ENCODE measurements at regions not wholly inside any gene's neighbourhood (a gene's known extent, or its start where the extent isn't known, plus 50 kb on each side); places are given as distances from the start of the nearest gene placed in this dataset.

- H3K27me3 ChIP-seq (ENCODE audit: insufficient read depth, low read length, poor library complexity, severe bottlenecking): no peaks in the 10 kb centered on the region
- Mint-ChIP-seq H3K27me3 (no peaks in the 10 kb centered on the region), H3K27ac (no peak overlapping the region), H3K9me3 (peaks cover 0 to 9% (median 0%) of the 10 kb centered on the region in 5 donors), H3K4me1 (peaks cover 0 to 4% (median 0%) of the 10 kb centered on the region in 3 donors), H3K4me3 (no peak overlapping the region), H3K36me3 (no peaks in the 10 kb centered on the region)
- POLR2A ChIA-PET: no interaction called here
- CTCF ChIA-PET: interaction anchor here (1.1 kb wide), 1 partner anchor 10 kb away, joined by 4 read pairs; no protein-coding TSS in a partner anchor
- H3K36me3 ChIP-seq (ENCODE audit: insufficient read depth, low read length): no peaks in the 10 kb centered on the region
- peak in 3 of 5 donors; percentile 8 to 46 (median 10) for DNase-seq
- no peaks in the 10 kb centered on the region for H3K9me3 ChIP-seq (ENCODE audit: low read length)
- no peak overlapping the region for H3K27ac ChIP-seq (ENCODE audit: low read depth, low read length)
- H3K4me1 ChIP-seq (ENCODE audit: insufficient read depth, low read length): no peaks in the 10 kb centered on the region
- no peak overlapping the region for H3K4me3 ChIP-seq (ENCODE audit: low read length)
These were observed 233.3 kb upstream of the PPFIA2 start for GRCh38 chr12:81992461-81992860.

DNA sequence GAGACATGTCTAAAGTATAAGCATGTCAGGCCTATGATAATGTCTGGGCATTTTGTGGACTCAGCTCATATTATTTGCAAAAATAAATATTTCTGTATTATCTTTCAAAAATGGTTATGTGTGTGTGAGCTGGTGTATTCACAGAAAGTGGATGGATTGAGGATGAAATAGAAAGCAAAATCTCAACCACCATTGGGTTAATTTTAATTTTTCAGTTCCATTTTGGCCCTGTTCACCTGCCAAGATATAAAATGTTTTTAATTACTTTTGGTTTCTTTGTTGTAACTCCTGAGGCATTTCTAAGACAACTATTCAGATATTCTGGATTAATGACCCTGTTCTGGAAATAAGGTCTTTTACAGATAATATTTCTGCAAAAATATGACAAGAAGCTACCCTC lies 232.7 kb upstream of the PPFIA2 start:
- DNase-seq: no peak
- H3K27ac Mint-ChIP-seq: no peak overlapping the region
- Histone ChIP-seq H3K27ac (ENCODE audit: low read depth, low read length) (no peak overlapping the region), H3K4me3 (ENCODE audit: low read length) (no peak overlapping the region), H3K27me3 (ENCODE audit: insufficient read depth, low read length, poor library complexity, severe bottlenecking) (no peaks in the 10 kb centered on the region), H3K4me1 (ENCODE audit: insufficient read depth, low read length) (no peaks in the 10 kb centered on the region), H3K9me3 (ENCODE audit: low read length) (no peaks in the 10 kb centered on the region), H3K36me3 (ENCODE audit: insufficient read depth, low read length) (no peaks in the 10 kb centered on the region)
- no peaks in the 10 kb centered on the region for H3K36me3 Mint-ChIP-seq
- CTCF ChIA-PET: interaction anchor here (1.1 kb wide), 1 partner anchor 11 kb away, joined by 4 read pairs; no protein-coding TSS in a partner anchor
- H3K27me3 Mint-ChIP-seq: no peaks in the 10 kb centered on the region
- POLR2A ChIA-PET: no interaction called here
- peaks cover 0 to 9% (median 0%) of the 10 kb centered on the region in 5 donors for H3K9me3 Mint-ChIP-seq
- no peak overlapping the region for H3K4me3 Mint-ChIP-seq
- H3K4me1 Mint-ChIP-seq: peaks cover 0 to 4% (median 0%) of the 10 kb centered on the region in 3 donors

- no peaks in the 10 kb centered on the region for H3K27me3 ChIP-seq (ENCODE audit: insufficient read depth, low read length, poor library complexity, severe bottlenecking)
- Mint-ChIP-seq H3K36me3 (no peaks in the 10 kb centered on the region), H3K27ac (no peak overlapping the region), H3K27me3 (no peaks in the 10 kb centered on the region), H3K4me3 (no peak overlapping the region), H3K4me1 (peaks cover 0 to 4% (median 0%) of the 10 kb centered on the region in 3 donors), H3K9me3 (peaks cover 0 to 9% (median 2%) of the 10 kb centered on the region in 5 donors)
- CTCF ChIA-PET: no interaction called here
- no peaks in the 10 kb centered on the region for H3K36me3 ChIP-seq (ENCODE audit: insufficient read depth, low read length)
- H3K4me3 ChIP-seq (ENCODE audit: low read length): no peak overlapping the region
- DNase-seq: no peak
- no peaks in the 10 kb centered on the region for H3K9me3 ChIP-seq (ENCODE audit: low read length)
- H3K4me1 ChIP-seq (ENCODE audit: insufficient read depth, low read length): no peaks in the 10 kb centered on the region
- H3K27ac ChIP-seq (ENCODE audit: low read depth, low read length): no peak overlapping the region
- POLR2A ChIA-PET: no interaction called here
These were observed 229.2 kb upstream of the PPFIA2 start for GRCh38 chr12:81988362-81988761.

- CTCF ChIA-PET: no interaction called here
- no peak overlapping the region for H3K4me3 Mint-ChIP-seq
- POLR2A ChIA-PET: no interaction called here
These were observed 228.2 kb upstream of the PPFIA2 start for GRCh38 chr12:81987371-81987770.

DNA sequence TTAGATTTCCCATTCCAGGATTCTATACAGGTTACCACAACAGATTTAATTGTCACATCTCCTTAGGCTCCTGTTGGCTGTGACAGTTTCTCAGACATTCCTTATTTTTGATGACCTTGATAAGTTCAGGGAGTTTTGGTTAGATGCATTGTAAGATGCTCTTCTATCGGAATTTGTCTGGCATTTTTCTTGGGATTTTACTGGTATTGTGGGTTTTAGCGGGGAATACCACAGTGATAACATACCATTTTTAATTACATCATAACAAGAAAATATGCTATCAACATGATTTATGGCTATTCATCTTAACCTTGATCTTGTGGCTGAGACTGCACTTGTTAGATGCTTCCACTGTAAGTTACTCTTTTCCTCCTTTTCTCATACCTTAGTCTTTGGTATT lies 217.5 kb upstream of the PPFIA2 start:
- no peaks in the 10 kb centered on the region for H3K27me3 Mint-ChIP-seq

More at GRCh38 chr12:81987371-81987770, 228.2 kb upstream of the PPFIA2 start:
- Mint-ChIP-seq H3K36me3 (no peaks in the 10 kb centered on the region), H3K27me3 (no peaks in the 10 kb centered on the region), H3K27ac (no peak overlapping the region), H3K9me3 (peaks cover 0 to 6% (median 2%) of the 10 kb centered on the region in 5 donors), H3K4me1 (peaks cover 0 to 1% (median 0%) of the 10 kb centered on the region in 3 donors)
- DNase-seq: no peak
- H3K4me3 ChIP-seq (ENCODE audit: low read length): no peak overlapping the region
- no peaks in the 10 kb centered on the region for H3K36me3 ChIP-seq (ENCODE audit: insufficient read depth, low read length)
- H3K27me3 ChIP-seq (ENCODE audit: insufficient read depth, low read length, poor library complexity, severe bottlenecking): no peaks in the 10 kb centered on the region
- H3K4me1 ChIP-seq (ENCODE audit: insufficient read depth, low read length): no peaks in the 10 kb centered on the region
- H3K9me3 ChIP-seq (ENCODE audit: low read length): no peaks in the 10 kb centered on the region
- no peak overlapping the region for H3K27ac ChIP-seq (ENCODE audit: low read depth, low read length)

GRCh38 chr12:81974762-81975161 lies 215.6 kb upstream of the PPFIA2 start:
- Mint-ChIP-seq H3K4me3 (no peak overlapping the region), H3K36me3 (peaks cover 0 to 19% (median 0%) of the 10 kb centered on the region in 3 donors)
- POLR2A ChIA-PET: no interaction called here

More for the DNA sequence above, 217.5 kb upstream of the PPFIA2 start:
- H3K36me3 ChIP-seq (ENCODE audit: insufficient read depth, low read length): no peaks in the 10 kb centered on the region
- peaks cover 0 to 18% (median 0%) of the 10 kb centered on the region in 3 donors for H3K36me3 Mint-ChIP-seq
- H3K4me1 ChIP-seq (ENCODE audit: insufficient read depth, low read length): no peaks in the 10 kb centered on the region
- ChIA-PET POLR2A (no interaction called here), CTCF (no interaction called here)
- H3K4me3 ChIP-seq (ENCODE audit: low read length): no peak overlapping the region
- H3K4me3 Mint-ChIP-seq: no peak overlapping the region
- no peak overlapping the region for H3K27ac ChIP-seq (ENCODE audit: low read depth, low read length)
- no peaks in the 10 kb centered on the region for H3K4me1 Mint-ChIP-seq
- H3K27ac Mint-ChIP-seq: no peak overlapping the region
- H3K27me3 ChIP-seq (ENCODE audit: insufficient read depth, low read length, poor library complexity, severe bottlenecking): no peaks in the 10 kb centered on the region
- H3K9me3 ChIP-seq (ENCODE audit: low read length): no peaks in the 10 kb centered on the region
- no peak for DNase-seq
- H3K9me3 Mint-ChIP-seq: peaks cover 0 to 12% (median 2%) of the 10 kb centered on the region in 5 donors

DNA sequence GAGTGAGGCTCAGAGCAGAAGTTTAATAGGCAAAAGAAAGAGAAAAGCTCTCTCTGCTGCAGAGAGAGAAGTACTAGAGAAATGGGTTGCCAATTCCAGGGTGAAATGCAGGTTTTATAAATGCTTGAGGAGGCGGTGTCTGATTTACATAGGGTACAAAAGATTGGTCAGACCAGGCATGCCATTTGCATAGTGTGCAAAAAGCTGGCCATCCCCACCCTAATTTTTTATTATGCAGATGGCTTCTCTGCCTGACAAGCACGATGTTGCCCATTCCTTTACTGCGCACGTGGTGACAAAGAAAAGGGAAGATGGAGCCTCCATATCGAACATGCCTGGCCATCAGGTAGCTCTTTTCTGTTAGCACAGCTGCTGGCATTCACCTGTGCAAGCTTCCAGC lies 209.3 kb upstream of the PPFIA2 start:
- H3K27ac Mint-ChIP-seq: no peak overlapping the region
- CTCF ChIA-PET: no interaction called here

More at GRCh38 chr12:81974762-81975161, 215.6 kb upstream of the PPFIA2 start:
- Mint-ChIP-seq H3K27me3 (no peaks in the 10 kb centered on the region), H3K4me1 (no peaks in the 10 kb centered on the region), H3K27ac (no peak overlapping the region), H3K9me3 (peaks cover 0 to 7% (median 2%) of the 10 kb centered on the region in 5 donors)
- Histone ChIP-seq H3K4me1 (ENCODE audit: insufficient read depth, low read length) (no peaks in the 10 kb centered on the region), H3K4me3 (ENCODE audit: low read length) (no peak overlapping the region), H3K36me3 (ENCODE audit: insufficient read depth, low read length) (no peaks in the 10 kb centered on the region), H3K9me3 (ENCODE audit: low read length) (no peaks in the 10 kb centered on the region), H3K27me3 (ENCODE audit: insufficient read depth, low read length, poor library complexity, severe bottlenecking) (no peaks in the 10 kb centered on the region), H3K27ac (ENCODE audit: low read depth, low read length) (no peak overlapping the region)
- CTCF ChIA-PET: no interaction called here
- no peak for DNase-seq

DNA sequence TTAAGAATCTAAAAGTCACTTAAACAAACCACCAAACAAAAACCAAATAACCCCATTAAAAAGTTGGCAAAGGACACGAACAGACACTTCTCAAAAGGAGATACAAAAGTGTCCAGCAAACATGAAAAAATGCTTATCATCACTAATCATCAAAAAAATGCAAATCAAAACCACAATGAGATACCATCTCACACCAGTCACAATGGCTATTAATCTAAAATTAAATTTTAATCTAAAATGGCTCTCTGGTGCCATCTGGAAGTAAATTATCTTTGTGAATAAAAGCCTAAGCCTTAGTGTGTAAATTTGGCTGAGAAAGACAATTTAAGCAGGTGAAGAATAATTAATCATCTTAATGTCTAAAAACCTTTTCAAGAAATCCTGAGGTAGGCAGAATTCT lies 204.5 kb upstream of the PPFIA2 start:
- no peaks in the 10 kb centered on the region for H3K27me3 Mint-ChIP-seq
- H3K36me3 ChIP-seq (ENCODE audit: insufficient read depth, low read length): no peaks in the 10 kb centered on the region
- H3K4me1 Mint-ChIP-seq: no peaks in the 10 kb centered on the region
- H3K4me1 ChIP-seq (ENCODE audit: insufficient read depth, low read length): no peaks in the 10 kb centered on the region
- no peaks in the 10 kb centered on the region for H3K36me3 Mint-ChIP-seq
- no peak overlapping the region for H3K4me3 ChIP-seq (ENCODE audit: low read length)
- H3K27ac ChIP-seq (ENCODE audit: low read depth, low read length): no peak overlapping the region
- H3K4me3 Mint-ChIP-seq: no peak overlapping the region
- H3K9me3 Mint-ChIP-seq: peaks cover 0 to 3% (median 0%) of the 10 kb centered on the region in 5 donors
- no peaks in the 10 kb centered on the region for H3K9me3 ChIP-seq (ENCODE audit: low read length)
- no peak for DNase-seq
- ChIA-PET CTCF (no interaction called here), POLR2A (no interaction called here)
- H3K27me3 ChIP-seq (ENCODE audit: insufficient read depth, low read length, poor library complexity, severe bottlenecking): no peaks in the 10 kb centered on the region
- H3K27ac Mint-ChIP-seq: no peak overlapping the region

More for the DNA sequence above, 209.3 kb upstream of the PPFIA2 start:
- DNase-seq: no peak
- Histone ChIP-seq H3K27me3 (ENCODE audit: insufficient read depth, low read length, poor library complexity, severe bottlenecking) (no peaks in the 10 kb centered on the region), H3K4me3 (ENCODE audit: low read length) (no peak overlapping the region), H3K9me3 (ENCODE audit: low read length) (no peaks in the 10 kb centered on the region), H3K27ac (ENCODE audit: low read depth, low read length) (no peak overlapping the region), H3K4me1 (ENCODE audit: insufficient read depth, low read length) (no peaks in the 10 kb centered on the region), H3K36me3 (ENCODE audit: insufficient read depth, low read length) (no peaks in the 10 kb centered on the region)
- H3K4me1 Mint-ChIP-seq: no peaks in the 10 kb centered on the region
- POLR2A ChIA-PET: no interaction called here
- H3K9me3 Mint-ChIP-seq: peaks cover 0 to 4% (median 2%) of the 10 kb centered on the region in 5 donors
- peaks cover 0 to 12% (median 0%) of the 10 kb centered on the region in 3 donors for H3K36me3 Mint-ChIP-seq
- H3K27me3 Mint-ChIP-seq: no peaks in the 10 kb centered on the region
- H3K4me3 Mint-ChIP-seq: no peak overlapping the region

Data from CD8-positive, alpha-beta memory T cell (primary cell).